K562 (cell line): ENCODE measurements at regions not wholly inside any gene's neighbourhood (a gene's known extent, or its start where the extent isn't known, plus 50 kb on each side); places are given as distances from the start of the nearest gene placed in this dataset.

Source experiments
- ATAC-seq: fragments of 200-7000 bp; cut with Tn5 transposase; 3 replicates; pipeline ENCODE4 v1.9.1; 2020; ENCODE audit warnings: moderate library complexity
- BruUV-seq: library from RNA; stranded (reverse); fragments of 400-500 nt; replicated peaks from 2 replicates; lab custom pipeline; 2021; lab: Mats Ljungman, UMichigan
- CTCF ChIA-PET: fragments of 300-600 bp; formaldehyde crosslinking; extraction: SDS; loops from one replicate; lab custom pipeline; 2021; ENCODE audit warnings: low intra/inter-chr PET ratio; lab: Yijun Ruan, JAX
- POLR2A ChIA-PET: fragments of 300-600, 350-650 bp; sonication (Branson Sonifier 250); formaldehyde crosslinking; extraction: SDS; loops from one replicate; lab custom pipeline; 2021; ENCODE audit warnings: antibody characterized with exemption, inconsistent platforms; lab: Yijun Ruan, JAX
- DNase-seq, 4 experiments: peaks; one replicate each; pipeline versions ENCODE4 v3.0.0 to v3.0.0-alpha.2; 2011 to 2018; ENCODE audit warnings: low spot score in 3 of 4, mixed read lengths in 3 of 4; ENCODE audit errors: extremely low read depth in 1 of 4
- FAIRE-seq: peaks from 2 replicates; lab custom pipeline; 2011; peaks lifted over from hg19 to GRCh38; lab: Jason Lieb, UNC
- H2AFZ ChIP-seq: 2 replicates; pipeline ENCODE4 v1.6.0; 2011; ENCODE audit warnings: low read depth, low read length, control low read depth, inconsistent platforms
- H3K27ac ChIP-seq: fragments of 200-600 bp; 3 replicates; pipeline ENCODE4 v1.8.0; 2011; ENCODE audit warnings: low read depth, mild to moderate bottlenecking, control low read depth, inconsistent platforms, low read length, moderate library complexity, mixed read lengths; ENCODE audit errors: extremely low read depth
- H3K27me3 ChIP-seq, 2 experiments: fragments of 300-600 bp in 1 of 2; 2 replicates in 1 of 2; 3 replicates in 1 of 2; pipeline versions ENCODE4 v1.6.0 to v1.8.0; 2011; ENCODE audit warnings: inconsistent platforms in 2 of 2, low read length in 2 of 2, mild to moderate bottlenecking in 1 of 2, mixed read lengths in 1 of 2, moderate library complexity in 1 of 2; ENCODE audit not compliant: control insufficient read depth in 2 of 2, insufficient read depth in 2 of 2
- H3K36me3 ChIP-seq: fragments of 300-600 bp; 3 replicates; pipeline ENCODE4 v1.8.0; 2011; ENCODE audit warnings: mild to moderate bottlenecking, low read length, inconsistent platforms; ENCODE audit not compliant: control insufficient read depth, insufficient read depth
- H3K4me1 ChIP-seq, 2 experiments: fragments of 200-600 bp in 1 of 2; replicated peaks in 1 of 2; 2 replicates in 1 of 2; 3 replicates in 1 of 2; pipeline versions ENCODE4 v1.5.1 to v1.8.0; 2011; ENCODE audit warnings: inconsistent platforms in 2 of 2, low read length in 2 of 2, mild to moderate bottlenecking in 1 of 2, mixed read lengths in 1 of 2, moderate library complexity in 1 of 2; ENCODE audit not compliant: control insufficient read depth in 2 of 2, insufficient read depth in 2 of 2
- H3K4me2 ChIP-seq: 2 replicates; pipeline ENCODE4 v1.6.1; 2011; ENCODE audit warnings: low read length, control low read depth, inconsistent platforms, mixed read lengths; ENCODE audit not compliant: insufficient read depth
- H3K4me3 ChIP-seq: fragments of 200-600 bp; sonication (generic), shearing (Covaris generic); 2 replicates; pipeline ENCODE4 v1.5.1; 2016; ENCODE audit warnings: control low read depth, inconsistent platforms
- H3K79me2 ChIP-seq: fragments of 200-600 bp; 3 replicates; pipeline ENCODE4 v1.8.0; 2011; ENCODE audit warnings: low read length, inconsistent platforms; ENCODE audit not compliant: control insufficient read depth, insufficient read depth
- H3K9ac ChIP-seq, 2 experiments: 2 replicates each; pipeline versions ENCODE4 v1.6.0 to v1.6.1; 2011; ENCODE audit warnings: low read depth in 2 of 2, low read length in 2 of 2, control low read depth in 1 of 2, inconsistent platforms in 1 of 2, mild to moderate bottlenecking in 1 of 2, mixed read lengths in 1 of 2; ENCODE audit not compliant: insufficient read depth in 1 of 2
- H3K9me1 ChIP-seq: one replicate; pipeline ENCODE4 v1.6.0; 2011; ENCODE audit warnings: inconsistent platforms, mild to moderate bottlenecking, low read length, moderate library complexity; ENCODE audit not compliant: control insufficient read depth, insufficient read depth
- H3K9me3 ChIP-seq: replicated peaks from 2 replicates; pipeline ENCODE4 v1.5.1; 2011; ENCODE audit warnings: low read depth, low read length, inconsistent platforms; ENCODE audit not compliant: control insufficient read depth, insufficient read depth
- H4K20me1 ChIP-seq: replicated peaks from 2 replicates; pipeline ENCODE4 v1.6.1; 2011; ENCODE audit warnings: low read length, inconsistent platforms, mixed read lengths; ENCODE audit not compliant: control insufficient read depth, insufficient read depth
- BHLHE40 ChIP-seq: IDR thresholded peaks from 2 replicates; pipeline ENCODE4 v1.6.1; 2011; ENCODE audit warnings: low read length, improper control_type of control experiment
- ETV5 ChIP-seq: sonication (generic); formaldehyde crosslinking; IDR thresholded peaks from 2 replicates; pipeline ENCODE4 v1.4.0; 2020; ENCODE audit warnings: low read depth, mild to moderate bottlenecking, missing genetic modification reagents
- HMG20A ChIP-seq: fragments of 450-650 bp; formaldehyde crosslinking; conservative IDR thresholded peaks from 2 replicates; pipeline ENCODE4 v1.4.0; 2020; ENCODE audit warnings: mild to moderate bottlenecking, mixed read lengths
- MYC ChIP-seq, 2 experiments: fragments of 250-450 bp in 1 of 2; sonication (Bioruptor Pico) in 1 of 2; IDR thresholded peaks; 2 replicates each; pipeline versions ENCODE4 v1.5.1 to v1.6.1; 2012 to 2021; ENCODE audit warnings: low read depth in 2 of 2, borderline replicate concordance in 1 of 2, improper control_type of control experiment in 1 of 2, low read length in 1 of 2, mild to moderate bottlenecking in 1 of 2, moderate library complexity in 1 of 2
- ZBTB49 ChIP-seq: sonication (generic); formaldehyde crosslinking; IDR thresholded peaks from 2 replicates; pipeline ENCODE4 v1.8.0; 2022; ENCODE audit warnings: missing genetic modification reagents, mild to moderate bottlenecking, borderline replicate concordance
- ZNF512 ChIP-seq: IDR thresholded peaks from 2 replicates; pipeline ENCODE4 v1.6.1; 2016; ENCODE audit warnings: missing genetic modification characterization, missing compliant biosample characterization
- ZSCAN32 ChIP-seq: fragments of 450-650 bp; formaldehyde crosslinking; IDR thresholded peaks from 2 replicates; pipeline ENCODE4 v1.4.0; 2020; ENCODE audit warnings: mild to moderate bottlenecking, moderate library complexity
- WGBS: fragments of 100-300 bp; shearing (Covaris generic); methylation state at CpG from one replicate; pipeline ENCODE4 v1.1.6; 2016; ENCODE audit warnings: low coverage, mixed read lengths; ENCODE audit not compliant: insufficient coverage; ENCODE audit errors: missing lambda C conversion rate; 5-methylcytosine and 5-hydroxymethylcytosine counted together
- in situ Hi-C: fragments of 300-500 bp; cut with MboI; formaldehyde crosslinking; loops from 4 replicates; pipeline ENCODE4 v1.15.0; 2018; ENCODE audit warnings: inconsistent platforms, mixed read lengths
- intact Hi-C: fragments of 100-400 bp; cut with micrococcal nuclease; formaldehyde crosslinking; loops from 2 replicates; pipeline ENCODE4 v1.14.2; 2022

DNA sequence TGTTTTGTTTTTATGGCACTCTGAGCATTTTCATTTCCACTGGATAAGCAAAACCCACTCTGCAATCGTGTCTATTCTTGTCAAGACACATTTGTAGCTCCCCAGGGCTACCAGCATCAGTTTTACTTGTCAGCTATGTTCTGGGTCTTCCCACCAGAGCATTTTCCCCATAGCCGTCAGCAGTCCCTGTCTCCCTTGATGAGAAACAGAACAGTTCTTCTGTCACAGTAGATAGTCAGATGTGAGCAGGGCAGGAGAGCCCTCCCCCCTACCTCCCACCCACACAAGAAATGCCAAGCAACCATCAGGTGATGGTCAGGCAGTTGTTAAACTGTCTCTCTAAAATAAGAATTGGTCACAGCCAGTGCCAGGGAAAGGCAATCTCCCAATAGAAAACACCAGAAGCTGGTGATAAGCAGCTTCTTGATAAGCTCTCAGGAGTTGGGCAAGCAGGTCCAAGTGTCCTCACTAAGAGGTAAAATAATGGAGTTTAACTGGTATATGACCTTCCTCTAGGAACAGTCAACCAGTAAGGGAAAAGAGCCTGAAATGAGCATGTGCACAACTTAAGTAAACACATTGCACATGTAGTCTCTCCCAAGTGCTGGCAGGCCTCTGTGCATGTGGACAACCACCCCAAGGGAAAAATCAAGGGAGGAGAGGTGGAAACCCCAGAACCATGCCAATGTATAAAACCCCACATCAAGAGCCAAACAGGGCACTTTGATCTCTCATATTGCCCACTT, 208.2 kb downstream of the S1PR1 start:
- H3K4me3 ChIP-seq: no peak overlapping the region
- no peaks in the 10 kb centered on the region for H3K4me1 ChIP-seq
- no peak for FAIRE-seq
- 0% methylated on average over 2 of the region's 2 CpGs for WGBS
- no peak overlapping the region for H2AFZ ChIP-seq
- H3K9me1 ChIP-seq: no peaks in the 10 kb centered on the region
- intact Hi-C loops: no loop called here
- ChIA-PET POLR2A (no interaction called here), CTCF (no interaction called here)
- no peak for ATAC-seq
- TF ChIP-seq MYC (IDR thresholded peaks at IDR 0.05; ENCODE audit: low read depth, low read length) (no peak), MYC (CRISPR knock-in tag; IDR thresholded peaks at IDR 0.05; ENCODE audit: borderline replicate concordance, low read depth) (no peak), ETV5 (CRISPR knock-in tag) (no peak), BHLHE40 (no peak), ZSCAN32 (CRISPR knock-in tag) (no peak), ZNF512 (tag) (no peak), ZBTB49 (CRISPR knock-in tag) (no peak), HMG20A (CRISPR knock-in tag) (no peak)
- no peaks in the 10 kb centered on the region for H3K36me3 ChIP-seq
- no peak for DNase-seq
- H3K9ac ChIP-seq: no peak overlapping the region
- in situ Hi-C loops: no loop called here
- BruUV-seq: no TSS peak
- H3K9me3 ChIP-seq: no peaks in the 10 kb centered on the region
- H3K4me2 ChIP-seq: no peak overlapping the region
- H3K27me3 ChIP-seq: no peaks in the 10 kb centered on the region
- no peaks in the 10 kb centered on the region for H3K79me2 ChIP-seq
- no peaks in the 10 kb centered on the region for H4K20me1 ChIP-seq
- H3K27ac ChIP-seq: no peak overlapping the region
